Sigmoid colon (tissue), 6 donors: ENCODE measurements at regions not wholly inside any gene's neighbourhood (a gene's known extent, or its start where the extent isn't known, plus 50 kb on each side); places are given as distances from the start of the nearest gene placed in this dataset.
"Not testable (repeated sequence)": the region's sequence is repeated elsewhere in the genome, so short reads cannot be mapped to it uniquely, and the experiment has no call there.

Experiments
- DNase-seq: peaks from one replicate; pipeline ENCODE4 v3.0.0-alpha.2; 2019
- H3K27ac ChIP-seq, 4 donors: fragments of 200-600 bp; sonication (generic); one replicate each; pipeline ENCODE4 v1.5.1; 2016 to 2019; ENCODE audit warnings: mild to moderate bottlenecking in 1 of 4
- H3K27me3 ChIP-seq, 3 donors: fragments of 200-600 bp; sonication (generic); one replicate each; pipeline ENCODE4 v1.5.1; 2019; ENCODE audit warnings: mild to moderate bottlenecking in 1 of 3
- H3K36me3 ChIP-seq, 4 donors: fragments of 200-600 bp; sonication (generic); one replicate each; pipeline ENCODE4 v1.5.1; 2016 to 2019
- H3K4me1 ChIP-seq, 4 donors: fragments of 200-600 bp; sonication (generic); one replicate each; pipeline ENCODE4 v1.5.1; 2017 to 2019
- H3K4me3 ChIP-seq, 4 donors: fragments of 200-600 bp; sonication (generic); one replicate each; pipeline ENCODE4 v1.5.1; 2017 to 2019; ENCODE audit warnings: mild to moderate bottlenecking in 2 of 4, moderate library complexity in 1 of 4
- H3K9me3 ChIP-seq, 4 donors: fragments of 200-600 bp in 3 of 4; sonication (generic) in 3 of 4; one replicate each; pipeline versions ENCODE4 v1.5.1 to v1.6.1; 2013 to 2019
- EP300 ChIP-seq, 4 donors: sonication (generic); formaldehyde crosslinking; IDR thresholded peaks; one replicate each; pipeline ENCODE4 v1.6.1; 2017; ENCODE audit warnings: antibody characterized with exemption in 4 of 4
- POLR2A ChIP-seq, 2 donors: fragments of 450-650 bp; IDR thresholded peaks; one replicate each; pipeline ENCODE4 v1.6.1; 2016; ENCODE audit warnings: antibody characterized with exemption in 2 of 2, mild to moderate bottlenecking in 2 of 2, moderate library complexity in 2 of 2
- POLR2AphosphoS5 ChIP-seq, 4 donors: sonication (generic); formaldehyde crosslinking; IDR thresholded peaks; one replicate each; pipeline ENCODE4 v1.6.1; 2017; ENCODE audit warnings: antibody characterized with exemption in 4 of 4
- WGBS, 2 donors: extraction: QIAGEN DNeasy Blood & Tissue Kit; methylation state at CpG; one replicate each; pipeline ENCODE4 v1.1.7; 2013; 5-methylcytosine and 5-hydroxymethylcytosine counted together
- intact Hi-C: fragments of 100-400 bp; cut with DNase I; formaldehyde crosslinking; loops from one replicate; pipeline ENCODE4 v1.15.1; 2023
- TF ChIP-seq, protein P1 (sequence below), 4 experiments: fragments of 450-650 bp in 3 of 4; fragments of 200-600 bp in 1 of 4; IDR thresholded peaks; one replicate each; pipeline ENCODE4 v1.5.1; 2016 to 2019; ENCODE audit warnings: antibody characterized with exemption in 4 of 4, mild to moderate bottlenecking in 3 of 4, moderate library complexity in 2 of 4
- donor health status: healthy with polysubstance abuse.
- donor health status: healthy.

DNA sequence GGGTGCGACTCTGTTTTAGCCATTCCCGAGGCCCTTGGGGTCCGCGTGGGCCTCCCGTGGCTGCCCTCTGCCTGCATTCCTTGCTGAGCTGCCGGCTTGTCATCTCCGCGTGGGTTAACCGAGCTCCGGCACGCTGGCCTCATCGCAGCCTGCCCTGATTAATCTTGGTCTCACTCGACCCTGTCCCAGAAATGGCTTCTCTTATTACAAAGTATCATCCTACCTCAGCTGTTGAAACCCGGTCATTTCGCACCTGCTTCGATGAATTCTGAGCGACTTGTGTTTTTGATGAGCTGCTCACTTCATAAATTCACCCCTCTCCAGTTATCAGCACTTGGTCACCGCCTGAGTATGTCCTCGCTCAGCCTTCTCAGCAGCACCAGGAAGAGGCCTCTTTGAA is 123.5 kb upstream of the EGFLAM start:
- 92% methylated on average over 19 of the region's 19 CpGs for WGBS, 2 donors
- no peaks in the 10 kb centered on the region for H3K36me3 ChIP-seq
- H3K4me3 ChIP-seq: no peak overlapping the region
- intact Hi-C loops: no loop called here
- no peak for DNase-seq
- no peaks in the 10 kb centered on the region for H3K27me3 ChIP-seq
- H3K9me3 ChIP-seq: no peaks in the 10 kb centered on the region
- no peak overlapping the region for H3K27ac ChIP-seq
- H3K4me1 ChIP-seq: peaks cover 0 to 33% (median 16%) of the 10 kb centered on the region in 4 donors
- TF ChIP-seq POLR2AphosphoS5 (IDR thresholded peaks at IDR 0.05): no peak
- no peak for TF ChIP-seq EP300 (IDR thresholded peaks at IDR 0.05)
- TF ChIP-seq, protein P1, sequence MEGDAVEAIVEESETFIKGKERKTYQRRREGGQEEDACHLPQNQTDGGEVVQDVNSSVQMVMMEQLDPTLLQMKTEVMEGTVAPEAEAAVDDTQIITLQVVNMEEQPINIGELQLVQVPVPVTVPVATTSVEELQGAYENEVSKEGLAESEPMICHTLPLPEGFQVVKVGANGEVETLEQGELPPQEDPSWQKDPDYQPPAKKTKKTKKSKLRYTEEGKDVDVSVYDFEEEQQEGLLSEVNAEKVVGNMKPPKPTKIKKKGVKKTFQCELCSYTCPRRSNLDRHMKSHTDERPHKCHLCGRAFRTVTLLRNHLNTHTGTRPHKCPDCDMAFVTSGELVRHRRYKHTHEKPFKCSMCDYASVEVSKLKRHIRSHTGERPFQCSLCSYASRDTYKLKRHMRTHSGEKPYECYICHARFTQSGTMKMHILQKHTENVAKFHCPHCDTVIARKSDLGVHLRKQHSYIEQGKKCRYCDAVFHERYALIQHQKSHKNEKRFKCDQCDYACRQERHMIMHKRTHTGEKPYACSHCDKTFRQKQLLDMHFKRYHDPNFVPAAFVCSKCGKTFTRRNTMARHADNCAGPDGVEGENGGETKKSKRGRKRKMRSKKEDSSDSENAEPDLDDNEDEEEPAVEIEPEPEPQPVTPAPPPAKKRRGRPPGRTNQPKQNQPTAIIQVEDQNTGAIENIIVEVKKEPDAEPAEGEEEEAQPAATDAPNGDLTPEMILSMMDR (IDR thresholded peaks at IDR 0.05): no peak
- no peak for TF ChIP-seq POLR2A (IDR thresholded peaks at IDR 0.05)

DNA sequence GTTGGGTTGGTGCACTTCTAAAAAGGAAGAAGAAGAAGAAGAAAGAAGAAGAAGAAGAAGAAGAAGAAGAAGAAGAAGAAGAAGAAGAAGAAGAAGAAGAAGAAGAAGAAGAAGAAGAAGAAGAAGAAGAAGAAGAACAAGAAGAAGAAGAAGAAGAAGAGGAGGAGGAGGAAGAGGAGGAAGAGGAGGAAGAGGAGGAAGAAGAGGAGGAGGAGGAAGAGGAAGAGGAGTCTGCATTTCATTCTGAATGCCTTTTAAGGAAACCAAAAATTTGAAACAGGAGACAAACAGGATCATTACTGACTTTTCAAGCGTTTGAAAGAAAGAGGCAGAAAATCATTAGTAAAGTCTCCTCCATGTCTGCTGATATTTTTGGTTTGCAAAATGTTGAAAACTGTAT is 124.1 kb upstream of the EGFLAM start:
- DNase-seq, intact Hi-C loops, H3K36me3 ChIP-seq, H3K9me3 ChIP-seq, H3K27ac ChIP-seq, H3K4me3 ChIP-seq, H3K27me3 ChIP-seq: not testable (repeated sequence)
- peaks cover 0 to 38% (median 16%) of the 10 kb centered on the region in 4 donors for H3K4me1 ChIP-seq
- WGBS, 2 donors: 83 to 92% methylated on average over 1 of the region's 1 CpG

- Histone ChIP-seq H3K27ac (peak overlapping the region in 3 of 4 donors; percentile 50 to 67 (median 55)), H3K4me1 (peaks cover 0 to 37% (median 13%) of the 10 kb centered on the region in 4 donors), H3K4me3 (no peak overlapping the region), H3K9me3 (no peaks in the 10 kb centered on the region), H3K27me3 (no peaks in the 10 kb centered on the region), H3K36me3 (no peaks in the 10 kb centered on the region)
- no peak for TF ChIP-seq EP300 (IDR thresholded peaks at IDR 0.05)
- peak in 2 of 4 donors; percentile 28 to 55 for TF ChIP-seq POLR2AphosphoS5 (IDR thresholded peaks at IDR 0.05)
- TF ChIP-seq, protein P1 (IDR thresholded peaks at IDR 0.05): no peak
- TF ChIP-seq POLR2A (IDR thresholded peaks at IDR 0.05): no peak
- WGBS, 2 donors: 48 to 72% methylated on average over 4 of the region's 4 CpGs
- intact Hi-C loops: no loop called here
- DNase-seq: no peak
Observed at GRCh38 chr5:38131686-38132085, 126.7 kb upstream of the EGFLAM start.

- H3K36me3 ChIP-seq: no peaks in the 10 kb centered on the region
- intact Hi-C loops: no loop called here
- no peaks in the 10 kb centered on the region for H3K27me3 ChIP-seq
- no peak overlapping the region for H3K27ac ChIP-seq
- no peak overlapping the region for H3K4me3 ChIP-seq
- peaks cover 0 to 7% (median 0%) of the 10 kb centered on the region in 4 donors for H3K4me1 ChIP-seq
- WGBS, 2 donors: 36 to 55% methylated on average over 1 of the region's 1 CpG
- no peaks in the 10 kb centered on the region for H3K9me3 ChIP-seq
- DNase-seq: no peak
- TF ChIP-seq EP300 (IDR thresholded peaks at IDR 0.05) (no peak), POLR2A (IDR thresholded peaks at IDR 0.05) (no peak), POLR2AphosphoS5 (IDR thresholded peaks at IDR 0.05) (no peak)
- TF ChIP-seq, protein P1 (IDR thresholded peaks at IDR 0.05): no peak
Observed at GRCh38 chr5:38124321-38124720, 134.0 kb upstream of the EGFLAM start.

DNA sequence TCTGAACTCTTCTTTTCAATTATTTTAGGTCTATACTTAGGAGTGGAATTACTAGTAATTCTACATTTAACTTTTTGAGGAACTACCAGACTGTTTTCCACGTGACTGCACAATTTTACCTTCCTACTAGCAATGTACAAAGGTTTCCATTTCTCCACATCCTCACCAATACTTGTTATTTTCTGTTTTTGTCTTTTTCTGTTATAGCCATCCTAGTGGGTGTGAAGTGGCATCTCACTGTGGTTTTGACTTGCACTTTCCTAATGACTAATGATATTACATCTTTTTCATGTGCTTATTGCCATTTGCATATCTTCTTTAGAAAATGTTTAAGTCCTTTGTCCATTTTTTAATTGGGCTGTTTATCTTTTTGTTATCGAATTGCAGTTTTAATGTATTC is 136.9 kb upstream of the EGFLAM start:
- H3K27me3 ChIP-seq: no peaks in the 10 kb centered on the region
- 58 to 81% methylated on average over 2 of the region's 2 CpGs for WGBS, 2 donors
- TF ChIP-seq POLR2A (IDR thresholded peaks at IDR 0.05): no peak
- no peak for TF ChIP-seq EP300 (IDR thresholded peaks at IDR 0.05)
- TF ChIP-seq, protein P1 (IDR thresholded peaks at IDR 0.05): no peak
- no peak for TF ChIP-seq POLR2AphosphoS5 (IDR thresholded peaks at IDR 0.05)
- H3K4me1 ChIP-seq: no peaks in the 10 kb centered on the region
- H3K27ac ChIP-seq: no peak overlapping the region
- no peaks in the 10 kb centered on the region for H3K9me3 ChIP-seq
- intact Hi-C loops: no loop called here
- H3K36me3 ChIP-seq: no peaks in the 10 kb centered on the region
- no peak overlapping the region for H3K4me3 ChIP-seq
- DNase-seq: no peak
